IMR-90 (cell line): ENCODE measurements at regions not wholly inside any gene's neighbourhood (a gene's known extent, or its start where the extent isn't known, plus 50 kb on each side); places are given as distances from the start of the nearest gene placed in this dataset.

Experiments used
- ATAC-seq: fragments of 200-7000 bp; cut with Tn5 transposase; 2 replicates; pipeline ENCODE4 v1.9.1; 2020; ENCODE audit warnings: low read depth, mild to moderate bottlenecking, moderate library complexity
- BruUV-seq: library from RNA; stranded (reverse); fragments of 400-500 nt; replicated peaks from 2 replicates; lab custom pipeline; 2021; lab: Mats Ljungman, UMichigan
- CTCF ChIA-PET: fragments of 300-600 bp; formaldehyde crosslinking; extraction: SDS; loops from one replicate; lab custom pipeline; 2021; ENCODE audit warnings: antibody characterized with exemption; lab: Yijun Ruan, JAX
- POLR2A ChIA-PET: fragments of 300-600 bp; sonication (Branson Sonifier 250); formaldehyde crosslinking; loops from one replicate; lab custom pipeline; 2022; ENCODE audit warnings: antibody characterized with exemption; ENCODE audit not compliant: unreplicated experiment; lab: Charles Lee
- DNase-seq: peaks from one replicate; pipeline ENCODE4 v3.0.0; 2013
- H2AFZ ChIP-seq: replicated peaks from 2 replicates; pipeline ENCODE3; 2013; ENCODE audit warnings: low read length, mild to moderate bottlenecking; ENCODE audit not compliant: poor library complexity
- H2AK5ac ChIP-seq: 2 replicates; pipeline ENCODE4 v1.6.1; 2013; ENCODE audit warnings: low read depth, low read length, inconsistent platforms
- H2AK9ac ChIP-seq: replicated peaks from 2 replicates; pipeline ENCODE3; 2013; ENCODE audit warnings: mild to moderate bottlenecking, low read depth, low read length, moderate library complexity; ENCODE audit not compliant: poor library complexity
- H2BK120ac ChIP-seq: 2 replicates; pipeline ENCODE4 v1.6.1; 2013; ENCODE audit warnings: low read depth, low read length, inconsistent platforms
- H2BK15ac ChIP-seq: 3 replicates; pipeline ENCODE4 v1.6.1; 2013; ENCODE audit warnings: low read depth, low read length, inconsistent platforms
- H2BK20ac ChIP-seq: 2 replicates; pipeline ENCODE4 v1.6.1; 2013; ENCODE audit warnings: low read depth, mild to moderate bottlenecking, inconsistent platforms, low read length, moderate library complexity
- H2BK5ac ChIP-seq: 2 replicates; pipeline ENCODE4 v1.6.1; 2013; ENCODE audit warnings: mild to moderate bottlenecking, low read depth, low read length, inconsistent platforms; ENCODE audit not compliant: poor library complexity, severe bottlenecking
- H3K14ac ChIP-seq: replicated peaks from 2 replicates; pipeline ENCODE4 v1.6.1; 2013; ENCODE audit warnings: low read depth, low read length, inconsistent platforms
- H3K18ac ChIP-seq: 2 replicates; pipeline ENCODE4 v1.6.1; 2013; ENCODE audit warnings: low read depth, low read length, control low read depth
- H3K23ac ChIP-seq: 2 replicates; pipeline ENCODE4 v1.6.1; 2013; ENCODE audit warnings: low read depth, low read length, inconsistent platforms
- H3K27ac ChIP-seq: 2 replicates; pipeline ENCODE4 v1.5.1; 2013; ENCODE audit warnings: mild to moderate bottlenecking, control low read depth, low read length; ENCODE audit not compliant: insufficient read depth
- H3K27me3 ChIP-seq: 2 replicates; pipeline ENCODE4 v1.6.1; 2013; ENCODE audit warnings: low read length; ENCODE audit not compliant: control insufficient read depth, insufficient read depth
- H3K36me3 ChIP-seq: 2 replicates; pipeline ENCODE4 v1.6.1; 2013; ENCODE audit warnings: low read length, mixed read lengths; ENCODE audit not compliant: control insufficient read depth, insufficient read depth
- H3K4ac ChIP-seq: 2 replicates; pipeline ENCODE4 v1.6.1; 2013; ENCODE audit warnings: low read depth, low read length, inconsistent platforms
- H3K4me1 ChIP-seq: 2 replicates; pipeline ENCODE4 v1.6.1; 2013; ENCODE audit warnings: low read length, mixed read lengths; ENCODE audit not compliant: control insufficient read depth, insufficient read depth
- H3K4me2 ChIP-seq: 2 replicates; pipeline ENCODE4 v1.6.1; 2013; ENCODE audit warnings: low read depth, mild to moderate bottlenecking, control low read depth, low read length, moderate library complexity
- H3K4me3 ChIP-seq: 2 replicates; pipeline ENCODE4 v1.5.1; 2013; ENCODE audit warnings: low read depth, mild to moderate bottlenecking, control low read depth, low read length, moderate library complexity; ENCODE audit not compliant: insufficient read depth
- H3K56ac ChIP-seq: 2 replicates; pipeline ENCODE4 v1.6.1; 2013; ENCODE audit warnings: low read length, inconsistent platforms; ENCODE audit not compliant: insufficient read depth; ENCODE audit errors: extremely low read depth
- H3K79me1 ChIP-seq, 2 experiments: 2 replicates each; pipeline ENCODE4 v1.6.1; 2013; ENCODE audit warnings: low read length in 2 of 2, inconsistent platforms in 1 of 2, low read depth in 1 of 2
- H3K9ac ChIP-seq: 2 replicates; pipeline ENCODE4 v1.6.1; 2013; ENCODE audit warnings: low read depth, low read length, control low read depth
- H3K9me1 ChIP-seq: 2 replicates; pipeline ENCODE4 v1.6.1; 2013; ENCODE audit warnings: low read length, inconsistent platforms; ENCODE audit not compliant: insufficient read depth
- H3K9me3 ChIP-seq: 2 replicates; pipeline ENCODE4 v1.6.1; 2013; ENCODE audit warnings: low read length; ENCODE audit not compliant: control insufficient read depth, insufficient read depth
- H4K20me1 ChIP-seq: 2 replicates; pipeline ENCODE4 v1.6.1; 2013; ENCODE audit warnings: low read length, inconsistent platforms; ENCODE audit not compliant: insufficient read depth
- H4K5ac ChIP-seq: 2 replicates; pipeline ENCODE4 v1.6.1; 2013; ENCODE audit warnings: mild to moderate bottlenecking, low read depth, low read length, control low read depth
- H4K8ac ChIP-seq, 2 experiments: 2 replicates each; pipeline ENCODE4 v1.6.1; 2013; ENCODE audit warnings: low read depth in 2 of 2, low read length in 2 of 2, control low read depth in 1 of 2, inconsistent platforms in 1 of 2
- H4K91ac ChIP-seq: 2 replicates; pipeline ENCODE4 v1.6.1; 2013; ENCODE audit warnings: low read depth, low read length, inconsistent platforms; ENCODE audit not compliant: insufficient read depth
- BHLHE40 ChIP-seq: fragments of 150-350 bp; IDR thresholded peaks from 2 replicates; pipeline ENCODE4 v1.6.1; 2016; ENCODE audit warnings: mild to moderate bottlenecking, low read depth, low read length
- CEBPB ChIP-seq: IDR thresholded peaks from 2 replicates; pipeline ENCODE4 v1.6.1; 2012; ENCODE audit warnings: low read depth, low read length, improper control_type of control experiment
- CTCF ChIP-seq: conservative IDR thresholded peaks from 2 replicates; pipeline ENCODE4 v1.5.1; 2012; ENCODE audit warnings: mild to moderate bottlenecking, low read depth, low read length, improper control_type of control experiment
- FOS ChIP-seq: fragments of 150-350 bp; IDR thresholded peaks from 2 replicates; pipeline ENCODE4 v1.6.1; 2016; ENCODE audit warnings: low read depth, low read length
- POLR2A ChIP-seq: IDR thresholded peaks from 2 replicates; pipeline ENCODE4 v1.6.1; 2012; ENCODE audit warnings: mild to moderate bottlenecking, low read depth, low read length
- RCOR1 ChIP-seq: IDR thresholded peaks from 2 replicates; pipeline ENCODE4 v1.6.1; 2012; ENCODE audit warnings: mild to moderate bottlenecking, low read length, improper control_type of control experiment; ENCODE audit not compliant: insufficient replicate concordance
- RFX5 ChIP-seq: IDR thresholded peaks from 2 replicates; pipeline ENCODE4 v1.8.0; 2012; ENCODE audit warnings: low read depth, mild to moderate bottlenecking, low read length, moderate library complexity
- SMC3 ChIP-seq: fragments of 150-350 bp; IDR thresholded peaks from 2 replicates; pipeline ENCODE4 v1.6.1; 2016; ENCODE audit warnings: low read depth, mild to moderate bottlenecking, antibody characterized with exemption, low read length, moderate library complexity
- WGBS, 2 experiments: methylation state at CpG; one replicate each; pipeline versions ENCODE4 v1.1.5 to v1.1.7; 2013; ENCODE audit warnings: missing lambda C conversion rate in 2 of 2; ENCODE audit not compliant: insufficient read length in 1 of 2; ENCODE audit errors: extremely low coverage in 2 of 2; 5-methylcytosine and 5-hydroxymethylcytosine counted together
- dilution Hi-C: fragments of 300-500 bp; cut with HindIII; formaldehyde crosslinking; loops from one replicate; pipeline ENCODE4 v1.14.3; 2018; ENCODE audit warnings: low sequenced_read_pairs; ENCODE audit not compliant: unreplicated experiment
- in situ Hi-C: fragments of 300-500 bp; cut with MboI; formaldehyde crosslinking; loops from 3 replicates; pipeline ENCODE4 v1.14.3; 2019; ENCODE audit warnings: low sequenced_read_pairs, inconsistent platforms, mixed read lengths
- intact Hi-C: fragments of 100-400 bp; cut with micrococcal nuclease; formaldehyde crosslinking; loops from 2 replicates; pipeline ENCODE4 v1.10.0; 2022
- TF ChIP-seq, protein P1 (sequence below): fragments of 150-350 bp; IDR thresholded peaks from 2 replicates; pipeline ENCODE4 v1.6.1; 2017; ENCODE audit warnings: mild to moderate bottlenecking, antibody characterized with exemption, low read length, low read depth
- TF ChIP-seq, protein P2 (sequence below): fragments of 150-350 bp; IDR thresholded peaks from 2 replicates; pipeline ENCODE4 v1.6.1; 2016; ENCODE audit warnings: low read depth, mild to moderate bottlenecking, low read length, moderate library complexity, borderline replicate concordance

DNA sequence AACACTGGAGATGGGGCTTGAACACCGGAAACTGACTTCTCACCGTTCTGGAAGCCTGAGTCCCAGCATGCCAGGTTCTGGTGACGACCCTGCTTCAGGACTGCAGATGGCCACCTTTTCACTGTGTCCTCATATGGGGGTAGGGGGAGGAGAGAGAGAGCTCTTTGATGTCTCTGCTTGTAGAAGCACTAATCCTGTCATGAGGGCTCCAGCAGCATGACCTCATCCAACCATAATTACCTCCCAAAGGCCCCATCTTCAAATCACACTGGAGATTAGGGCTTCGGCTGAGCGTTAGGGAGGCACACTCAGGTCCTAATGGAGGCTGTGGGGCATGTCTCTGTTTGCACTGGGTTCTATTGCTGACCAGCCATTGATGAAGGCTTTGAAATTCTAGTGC is 255.3 kb downstream of the TEX29 start:
- Histone ChIP-seq H2AK9ac (no peak overlapping the region), H3K79me1 (no peaks in the 10 kb centered on the region), H3K56ac (no peak overlapping the region), H2AFZ (no peak overlapping the region), H3K4me2 (no peak overlapping the region), H3K4me1 (no peaks in the 10 kb centered on the region), H3K9me3 (peaks cover 32% of the 10 kb centered on the region), H4K91ac (no peak overlapping the region), H3K27ac (no peak overlapping the region), H2BK20ac (no peak overlapping the region), H3K18ac (no peak overlapping the region), H3K4ac (no peak overlapping the region), H3K4me3 (no peak overlapping the region), H3K36me3 (no peaks in the 10 kb centered on the region), H4K20me1 (no peaks in the 10 kb centered on the region), H3K9ac (no peak overlapping the region), H3K14ac (no peak overlapping the region), H3K9me1 (no peaks in the 10 kb centered on the region), H4K8ac (no peak overlapping the region), H4K5ac (no peak overlapping the region), H2BK15ac (no peak overlapping the region), H2BK120ac (no peak overlapping the region), H3K23ac (no peak overlapping the region), H2AK5ac (no peak overlapping the region), H2BK5ac (no peak overlapping the region), H3K27me3 (no peaks in the 10 kb centered on the region)
- TF ChIP-seq RCOR1, result no peak
- no peak for TF ChIP-seq POLR2A
- no peak for TF ChIP-seq BHLHE40
- TF ChIP-seq, protein P1, sequence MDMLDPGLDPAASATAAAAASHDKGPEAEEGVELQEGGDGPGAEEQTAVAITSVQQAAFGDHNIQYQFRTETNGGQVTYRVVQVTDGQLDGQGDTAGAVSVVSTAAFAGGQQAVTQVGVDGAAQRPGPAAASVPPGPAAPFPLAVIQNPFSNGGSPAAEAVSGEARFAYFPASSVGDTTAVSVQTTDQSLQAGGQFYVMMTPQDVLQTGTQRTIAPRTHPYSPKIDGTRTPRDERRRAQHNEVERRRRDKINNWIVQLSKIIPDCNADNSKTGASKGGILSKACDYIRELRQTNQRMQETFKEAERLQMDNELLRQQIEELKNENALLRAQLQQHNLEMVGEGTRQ, result no peak
- TF ChIP-seq RFX5, result no peak
- TF ChIP-seq SMC3, result no peak
- no peak for TF ChIP-seq CTCF
- TF ChIP-seq, protein P2, sequence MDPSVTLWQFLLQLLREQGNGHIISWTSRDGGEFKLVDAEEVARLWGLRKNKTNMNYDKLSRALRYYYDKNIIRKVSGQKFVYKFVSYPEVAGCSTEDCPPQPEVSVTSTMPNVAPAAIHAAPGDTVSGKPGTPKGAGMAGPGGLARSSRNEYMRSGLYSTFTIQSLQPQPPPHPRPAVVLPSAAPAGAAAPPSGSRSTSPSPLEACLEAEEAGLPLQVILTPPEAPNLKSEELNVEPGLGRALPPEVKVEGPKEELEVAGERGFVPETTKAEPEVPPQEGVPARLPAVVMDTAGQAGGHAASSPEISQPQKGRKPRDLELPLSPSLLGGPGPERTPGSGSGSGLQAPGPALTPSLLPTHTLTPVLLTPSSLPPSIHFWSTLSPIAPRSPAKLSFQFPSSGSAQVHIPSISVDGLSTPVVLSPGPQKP, result no peak
- TF ChIP-seq CEBPB, result no peak
- no peak for TF ChIP-seq FOS
- CTCF ChIA-PET, result no interaction called here
- BruUV-seq, result no TSS peak
- POLR2A ChIA-PET, result no interaction called here
- dilution Hi-C loops (no loop called here), intact Hi-C loops (no loop called here), in situ Hi-C loops (no loop called here)
- ATAC-seq, result no peak
- WGBS, 2 experiments, result 60% methylated on average over 1 of the region's 5 CpGs; no CpG with 5 or more reads in 1 of the 2 experiments
- no peak for DNase-seq
